ENCODE measurements at regions not wholly inside any gene's neighbourhood (a gene's known extent, or its start where the extent isn't known, plus 50 kb on each side); places are given as distances from the start of the nearest gene placed in this dataset.

- no peak for TF ChIP-seq TOX (CRISPR knock-in tag; IDR thresholded peaks at IDR 0.05; ENCODE audit: borderline replicate concordance)
- no peak for TF ChIP-seq ZFP3 (CRISPR knock-in tag; IDR thresholded peaks at IDR 0.05)
- no peak for TF ChIP-seq TSHZ2 (CRISPR knock-in tag; IDR thresholded peaks at IDR 0.05)
- no peak for TF ChIP-seq ZFP30 (CRISPR knock-in tag; IDR thresholded peaks at IDR 0.05)
- no peak for TF ChIP-seq ZNF565 (CRISPR knock-in tag; conservative IDR thresholded peaks at IDR 0.05; ENCODE audit: low read depth)
- no peak for TF ChIP-seq SNAI2 (CRISPR knock-in tag; IDR thresholded peaks at IDR 0.05)
- no peak for TF ChIP-seq TCF4 (CRISPR knock-in tag; IDR thresholded peaks at IDR 0.05; ENCODE audit: borderline replicate concordance)
- no peak for TF ChIP-seq CSDC2 (CRISPR knock-in tag; IDR thresholded peaks at IDR 0.05)
These were observed 208.1 kb upstream of the CADM1 start for GRCh38 chr11:115712296-115712695.
